NCI-H1417 (cell line): ENCODE measurements at regions not wholly inside any gene's neighbourhood (a gene's known extent, or its start where the extent isn't known, plus 50 kb on each side); places are given as distances from the start of the nearest gene placed in this dataset.
"Not testable (repeated sequence)": the region's sequence is repeated elsewhere in the genome, so short reads cannot be mapped to it uniquely, and the experiment has no call there.

Source experiments
- DNase-seq, 3 experiments: peaks; one replicate each; lab custom pipeline; 2025; lab: John Stamatoyannopoulos, UW

DNA sequence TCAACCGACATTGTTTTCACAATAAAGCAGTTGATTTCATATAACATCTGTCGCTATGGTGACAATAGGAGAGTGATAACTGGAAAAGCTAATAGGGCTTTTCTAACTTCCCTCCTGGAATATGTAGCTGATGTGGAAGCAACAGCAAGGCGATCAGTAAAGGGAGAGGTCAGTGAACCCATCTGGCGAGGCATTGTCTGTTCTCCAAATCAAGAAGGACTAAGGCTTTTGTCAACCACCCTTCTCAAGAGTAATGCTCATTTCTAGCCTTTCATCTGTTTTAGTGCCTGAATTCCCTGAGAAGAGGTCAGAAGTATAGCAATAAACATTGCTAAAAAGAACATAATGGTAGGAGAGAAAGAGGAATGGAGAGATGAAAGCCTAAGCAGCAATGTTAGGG lies 201.3 kb downstream of the AKAP7 start:
- DNase-seq = no peak

DNA sequence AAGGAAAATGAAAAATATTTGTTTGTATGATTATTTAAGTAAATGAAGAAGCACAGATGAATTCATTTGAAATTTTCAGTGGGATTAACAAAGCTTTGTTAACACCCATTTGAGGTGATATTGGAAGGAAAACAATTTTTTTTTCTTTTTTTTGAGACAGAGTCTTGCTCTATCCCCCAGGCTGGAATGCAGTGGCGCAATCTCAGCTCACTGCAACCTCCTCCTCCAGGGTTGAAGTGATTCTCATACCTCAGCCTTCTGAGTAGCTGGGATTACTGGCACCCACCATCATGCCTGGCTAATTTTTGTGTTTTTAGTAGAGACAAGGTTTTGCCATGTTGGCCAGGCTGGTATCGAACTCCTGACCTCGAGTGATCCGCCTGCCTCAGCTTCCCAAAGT lies 211.6 kb downstream of the AKAP7 start:
- not testable (repeated sequence) for DNase-seq

DNA sequence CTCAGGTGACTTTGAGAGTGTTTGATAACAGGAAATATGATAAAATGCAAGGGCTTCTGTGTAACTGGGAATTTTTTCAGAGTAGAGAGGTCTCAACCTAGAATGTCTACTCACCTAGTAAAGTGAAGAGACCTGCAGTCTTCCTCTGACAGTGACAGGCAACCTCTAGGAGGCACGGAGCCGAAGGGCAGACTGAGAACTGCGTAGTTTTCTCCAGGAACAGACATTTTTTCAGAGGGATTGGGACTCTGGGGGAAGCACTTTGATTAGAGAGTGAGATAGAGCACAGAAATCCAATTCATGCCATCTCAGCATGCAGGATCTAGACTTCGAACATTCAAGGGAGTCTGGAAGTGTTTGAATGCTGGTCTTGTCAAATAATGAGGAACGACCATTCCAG lies 213.3 kb downstream of the AKAP7 start:
- no peak for DNase-seq

DNA sequence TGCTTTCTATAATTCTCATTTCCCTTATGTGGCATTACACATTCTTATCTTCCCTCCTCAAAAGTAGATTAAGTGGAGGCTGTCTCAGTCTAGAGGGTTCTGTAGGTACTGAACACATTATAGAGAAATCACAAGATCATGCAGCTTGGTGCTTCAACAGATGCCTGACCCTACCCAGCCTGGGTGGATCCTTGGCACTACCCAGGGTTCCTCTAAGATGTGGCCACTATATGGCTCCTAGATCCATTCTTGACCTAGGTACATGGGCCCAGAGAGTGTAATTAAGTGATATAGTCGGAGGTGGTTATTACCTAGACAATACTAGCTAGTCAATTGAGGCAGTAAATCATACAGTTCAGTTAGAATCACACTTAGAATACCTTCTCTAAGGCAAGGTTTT lies 213.9 kb downstream of the AKAP7 start:
- peak in 1 of 3 experiments; percentile 51 for DNase-seq

DNA sequence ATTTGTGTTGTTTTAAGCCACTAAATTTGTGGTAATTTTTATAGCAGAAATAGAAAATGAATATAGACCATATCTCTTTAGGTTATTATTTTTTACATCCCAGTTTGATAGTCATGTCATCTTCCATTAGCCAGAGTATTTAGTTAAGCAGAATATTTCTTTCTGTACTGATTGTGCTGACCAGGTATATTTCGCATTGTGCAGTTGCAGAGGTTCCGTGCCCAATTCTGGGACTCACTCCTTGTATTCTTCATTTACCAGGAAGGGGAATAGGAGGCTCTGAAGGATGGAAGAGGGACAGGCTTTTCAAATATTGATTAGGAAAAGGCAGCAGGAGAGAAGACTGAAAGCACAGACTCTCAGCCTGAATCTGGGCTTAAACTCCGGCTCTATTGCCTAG lies 217.8 kb downstream of the AKAP7 start:
- no peak for DNase-seq

DNA sequence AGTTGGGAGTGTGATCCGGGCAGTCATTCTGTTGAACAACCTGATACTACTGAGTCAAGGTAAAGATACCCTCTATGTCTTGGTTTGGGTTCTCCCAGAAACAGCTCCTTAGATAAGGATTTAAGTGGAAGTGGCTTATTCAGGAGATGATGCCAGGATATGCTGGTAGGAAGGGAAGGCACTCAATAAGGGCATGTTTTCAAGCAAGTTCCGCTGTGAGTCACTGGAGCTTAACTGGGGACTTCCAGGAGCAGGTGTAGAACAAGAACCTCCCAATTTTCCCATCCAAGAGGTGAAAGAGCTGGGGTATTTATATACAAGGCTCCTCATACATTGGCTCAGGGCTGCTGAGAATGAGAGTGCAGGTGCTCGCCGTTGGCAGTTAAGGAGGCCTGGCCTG lies 218.6 kb downstream of the AKAP7 start:
- no peak for DNase-seq

DNA sequence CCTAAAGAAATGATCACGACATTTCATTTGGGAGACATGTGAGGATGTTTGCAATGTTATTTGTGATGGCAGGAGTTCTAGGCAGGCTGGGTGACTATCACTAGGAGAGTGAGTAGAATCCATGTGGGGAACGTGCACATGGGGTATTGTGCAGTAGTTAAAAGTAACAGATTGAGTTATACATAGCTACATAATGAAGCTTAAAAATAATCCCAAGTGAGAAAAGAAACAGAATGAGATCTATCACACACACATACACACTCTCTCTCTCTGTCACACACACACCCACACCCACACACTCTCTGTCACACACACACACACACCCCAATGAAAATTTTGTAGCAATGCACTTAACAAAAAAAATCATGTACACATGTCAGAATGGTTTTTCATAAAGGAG lies 218.7 kb upstream of the ARG1 start:
- DNase-seq = no peak

DNA sequence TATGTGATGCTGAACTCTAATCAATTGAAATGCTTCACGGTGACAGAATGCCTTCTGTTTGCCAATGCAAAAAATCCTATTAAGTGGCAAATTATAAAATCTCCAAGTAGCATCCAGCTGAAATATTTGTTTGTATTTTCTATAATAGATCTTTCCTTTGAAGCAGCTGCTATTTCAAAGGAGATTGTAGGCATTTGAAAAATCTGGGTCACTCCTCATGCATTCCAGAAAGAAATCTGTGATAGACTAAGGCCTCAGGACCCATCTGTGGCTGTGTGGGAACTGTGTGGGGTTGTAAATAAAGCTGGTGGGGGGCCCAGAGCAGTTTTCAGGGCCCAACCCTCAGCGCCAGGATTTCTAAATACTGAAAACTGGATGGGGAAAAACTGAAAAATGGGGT lies 216.9 kb upstream of the ARG1 start:
- DNase-seq = no peak

DNA sequence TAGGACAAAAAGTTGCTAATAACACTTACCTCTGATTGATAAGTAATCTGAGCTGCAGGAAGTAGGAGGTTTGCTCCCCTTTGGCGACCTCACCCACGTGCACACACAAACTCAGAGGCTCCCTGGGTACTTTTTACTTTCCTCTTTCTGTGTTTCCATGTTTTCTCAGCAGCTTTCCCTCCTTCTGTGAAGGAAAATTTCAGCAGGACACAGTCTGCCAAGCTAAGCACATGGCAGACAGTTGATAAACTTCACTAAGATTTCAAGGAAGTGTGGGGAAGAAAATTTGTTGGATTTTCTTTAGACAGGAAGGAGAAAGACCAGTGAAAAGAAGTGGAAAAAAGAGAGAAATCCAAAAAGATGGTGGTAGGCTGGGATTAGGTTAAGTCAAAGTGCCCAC lies 215.5 kb upstream of the ARG1 start:
- no peak for DNase-seq

DNA sequence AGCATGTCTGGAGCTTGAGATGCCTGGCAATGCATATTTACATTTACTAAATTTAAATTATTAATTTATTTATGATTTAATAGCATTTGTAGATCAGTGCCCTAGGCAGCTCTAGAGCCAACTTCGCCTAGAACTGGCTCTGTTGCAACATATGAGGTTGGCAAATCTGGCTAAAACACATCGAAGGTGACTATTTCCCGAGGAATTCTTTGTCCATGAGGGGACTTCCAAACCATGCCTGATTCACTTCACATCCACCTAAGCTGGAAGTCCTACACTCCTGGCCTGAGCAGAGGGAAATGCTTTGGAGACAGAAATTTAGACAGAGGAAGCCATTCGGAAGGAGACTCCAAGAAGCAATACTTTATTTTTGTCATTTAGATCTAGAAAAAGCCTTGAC lies 211.0 kb upstream of the ARG1 start:
- no peak for DNase-seq

DNA sequence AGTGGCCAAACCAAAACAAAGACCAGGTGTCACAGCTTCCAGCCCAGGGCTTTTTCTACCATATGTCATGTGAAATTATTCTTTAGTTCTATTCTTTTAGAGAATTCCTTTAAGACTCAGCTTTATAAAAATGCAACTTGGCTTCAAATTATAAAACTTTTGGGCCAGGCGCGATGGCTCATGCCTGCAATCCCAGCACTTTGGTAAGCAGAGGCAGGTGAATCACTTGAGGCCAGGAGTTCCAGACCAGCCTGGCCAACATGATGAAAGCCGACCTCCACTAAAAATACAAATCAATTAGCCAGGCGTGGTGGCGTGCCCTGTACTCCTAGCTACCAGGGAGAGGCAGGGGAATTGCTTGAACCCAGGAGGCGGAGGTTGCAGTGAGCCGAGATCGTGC lies 210.3 kb upstream of the ARG1 start:
- no peak for DNase-seq

DNA sequence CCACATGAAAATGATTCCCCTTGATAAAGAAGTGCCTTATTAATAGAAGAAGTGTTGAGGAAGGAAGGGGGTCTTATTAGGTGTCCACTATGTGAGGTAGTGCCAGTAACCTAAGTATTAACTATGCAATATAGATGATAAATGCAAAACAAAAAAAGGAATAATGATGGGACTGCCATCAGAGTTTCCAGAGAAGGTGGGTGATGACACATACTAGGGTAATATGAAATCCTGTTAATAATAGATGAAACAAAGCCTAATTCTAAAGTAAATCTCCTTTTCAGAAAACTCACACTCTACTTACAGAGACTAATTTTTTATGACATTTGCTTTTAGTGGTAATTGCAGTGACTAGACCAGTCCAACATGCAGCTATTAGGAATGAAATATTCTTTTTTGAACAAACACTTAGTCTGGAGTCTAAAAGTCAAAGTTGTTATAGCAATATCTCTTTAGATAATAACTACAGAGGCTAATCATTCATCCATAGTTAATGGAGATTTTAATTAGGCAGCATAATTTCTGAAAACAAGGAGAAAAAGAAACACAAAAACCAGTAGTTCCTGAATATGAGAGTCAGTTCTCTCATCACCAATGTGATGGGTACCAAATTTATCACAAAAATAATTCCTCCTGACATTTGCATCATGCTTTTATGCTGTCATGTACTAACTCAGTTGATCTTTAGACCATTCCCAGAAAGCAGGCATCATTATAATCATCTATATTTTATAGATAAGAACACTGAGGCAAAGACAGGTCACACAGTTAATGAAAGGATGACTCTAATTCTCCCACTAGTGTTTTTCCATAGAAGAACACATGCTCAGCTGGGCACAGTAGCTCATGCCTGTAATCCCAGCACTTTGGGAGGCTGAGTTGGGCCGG lies 208.8 kb upstream of the ARG1 start:
- DNase-seq = no peak

DNA sequence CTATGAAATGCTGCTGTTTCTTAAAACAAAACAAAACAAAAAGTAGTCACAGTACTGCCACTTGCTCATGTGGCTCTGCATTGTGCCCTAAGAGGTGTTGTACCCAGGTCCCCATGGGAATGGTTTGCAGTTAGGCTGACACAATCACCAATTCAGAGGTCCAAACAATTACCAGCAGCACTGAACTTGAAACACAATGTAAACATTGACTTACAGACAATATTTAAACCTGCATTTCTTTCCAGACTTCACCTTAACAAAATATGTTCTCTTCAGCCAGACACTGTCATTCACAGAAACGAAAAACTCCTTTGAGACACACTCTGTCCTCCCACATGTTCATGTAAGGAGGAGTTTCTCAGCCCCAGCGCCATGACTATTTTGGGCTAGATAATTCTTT lies 206.8 kb upstream of the ARG1 start:
- peak in 1 of 3 experiments; percentile 23 for DNase-seq

DNA sequence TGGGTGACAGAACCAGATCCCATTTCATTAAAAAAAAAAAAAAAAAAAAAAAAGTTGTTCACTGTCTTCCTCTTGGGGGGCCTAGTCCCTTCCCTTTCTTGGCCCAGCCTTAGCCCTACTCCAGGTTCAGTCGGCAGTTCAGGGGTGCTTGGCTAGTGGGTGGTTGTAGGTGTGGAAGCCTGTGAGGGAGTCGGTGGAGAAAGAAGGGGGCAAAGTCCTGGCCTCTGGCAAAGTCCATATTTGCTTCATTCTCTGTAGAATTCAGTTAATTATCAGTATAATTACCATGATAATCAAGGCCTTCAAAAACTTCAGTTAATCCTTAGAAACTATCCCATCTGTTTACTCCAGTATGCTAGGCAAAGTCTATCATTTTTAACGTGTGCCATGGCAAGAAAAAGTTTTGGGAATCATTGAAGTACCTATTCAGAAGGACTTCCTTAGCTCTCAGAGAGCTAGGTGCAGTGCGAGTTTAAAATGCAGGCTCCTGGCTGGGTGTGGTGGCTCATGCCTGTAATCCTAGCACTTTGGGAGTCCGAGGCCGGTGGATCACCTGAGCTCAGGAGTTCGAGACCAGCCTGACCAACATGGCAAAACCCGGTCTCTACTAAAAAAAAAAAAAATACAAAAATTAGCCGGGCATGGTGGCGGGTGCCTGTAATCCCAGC lies 205.7 kb upstream of the ARG1 start:
- no peak for DNase-seq

DNA sequence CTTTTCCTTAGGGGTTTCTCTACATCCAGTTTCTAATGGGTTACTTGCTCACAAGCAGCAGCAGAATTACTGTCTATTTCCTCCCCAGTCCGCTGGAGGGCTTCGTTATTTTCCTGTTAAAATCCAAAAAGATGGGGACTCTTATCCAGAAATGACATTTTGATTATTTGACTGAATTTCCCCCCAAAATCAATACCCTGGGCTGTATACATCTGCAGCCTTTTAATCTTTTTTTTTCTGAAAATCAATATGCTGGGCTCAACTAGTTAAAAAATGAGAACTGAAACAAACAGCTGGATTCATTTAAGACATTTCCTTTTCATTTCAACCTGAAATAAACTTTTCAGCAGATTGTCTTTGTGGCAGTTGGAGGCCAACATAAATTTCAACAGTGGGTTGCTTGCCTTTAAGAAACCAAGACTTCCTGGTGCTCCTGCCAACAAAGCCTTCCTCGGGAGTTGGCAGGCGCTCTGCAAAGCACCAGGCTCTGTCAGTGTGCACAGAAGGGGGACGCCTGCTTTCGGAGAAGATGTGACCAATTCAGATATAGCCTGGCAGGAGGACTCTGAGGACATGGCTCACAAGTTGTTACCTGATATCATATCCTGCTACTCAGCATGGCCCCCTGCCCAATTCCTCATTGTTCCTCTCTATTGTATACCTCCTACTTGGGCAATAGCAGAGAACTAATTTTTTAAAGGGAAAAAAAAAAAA lies 204.7 kb upstream of the ARG1 start:
- peak in 2 of 3 experiments; percentile 41 to 74 for DNase-seq

DNA sequence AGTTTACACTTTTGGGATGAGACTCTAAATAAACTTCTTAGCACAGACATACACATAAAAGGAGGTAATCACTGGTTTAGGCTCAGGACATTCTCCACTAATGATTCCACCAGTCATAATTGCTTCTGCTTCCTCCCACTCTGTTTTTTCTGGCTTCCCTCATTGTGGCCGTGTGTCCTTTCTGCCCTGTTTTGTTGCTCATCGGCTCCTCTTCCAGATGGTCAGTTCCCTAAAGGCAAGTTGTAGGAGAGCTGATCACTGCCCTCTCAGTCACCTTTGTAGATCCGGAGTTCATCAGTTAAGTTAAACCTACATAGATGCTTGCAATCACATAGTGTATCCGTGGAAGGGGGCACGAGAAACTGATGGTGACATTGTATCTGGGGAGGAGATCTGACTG lies 200.5 kb upstream of the ARG1 start:
- no peak for DNase-seq

DNA sequence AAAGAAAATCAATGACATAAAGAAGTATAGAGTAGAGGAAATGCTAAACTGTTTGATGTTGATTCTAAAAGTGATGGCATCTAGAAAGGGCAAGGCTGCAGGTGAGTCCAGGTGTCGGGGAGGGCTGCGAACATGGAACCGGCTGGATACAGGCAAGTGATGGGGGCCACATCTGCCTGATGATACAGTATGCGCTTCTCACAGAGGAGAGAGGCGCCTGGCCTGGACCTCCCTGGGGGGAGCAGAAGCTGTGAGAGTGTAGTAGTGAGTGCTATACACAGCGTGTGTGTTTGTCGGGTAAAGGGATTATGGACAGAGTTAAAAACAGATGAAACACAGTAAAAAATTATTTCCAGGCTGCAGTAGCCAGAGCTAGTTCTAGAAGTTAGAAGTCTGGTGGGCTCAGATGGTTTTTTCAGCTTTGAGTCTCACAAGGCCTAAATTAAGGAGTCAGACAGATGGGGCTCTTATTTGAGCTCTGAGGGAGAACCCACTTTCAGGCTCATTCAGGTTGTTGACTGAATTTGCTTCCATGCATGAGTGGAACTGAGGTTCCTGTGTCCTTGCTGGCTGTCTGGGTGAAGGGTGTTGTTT lies 195.8 kb upstream of the ARG1 start:
- no peak for DNase-seq

DNA sequence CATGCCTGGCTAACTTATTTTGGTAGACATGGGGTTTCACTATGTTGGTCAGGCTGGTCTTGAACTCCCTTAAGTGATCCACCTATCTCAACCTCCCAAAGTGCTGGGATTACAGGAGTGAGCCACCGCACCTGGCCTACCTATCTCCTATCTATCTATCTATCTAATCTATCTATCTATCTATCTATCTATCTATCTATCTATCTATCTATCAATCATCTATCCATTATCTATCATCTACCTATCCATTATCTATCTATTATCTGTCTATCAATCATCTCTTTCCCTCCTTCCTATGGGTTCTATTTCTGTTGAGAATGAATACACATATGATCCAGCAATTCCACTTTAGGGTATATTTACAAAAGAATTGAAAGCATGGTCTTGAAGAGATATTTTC lies 194.2 kb upstream of the ARG1 start:
- DNase-seq = no peak

DNA sequence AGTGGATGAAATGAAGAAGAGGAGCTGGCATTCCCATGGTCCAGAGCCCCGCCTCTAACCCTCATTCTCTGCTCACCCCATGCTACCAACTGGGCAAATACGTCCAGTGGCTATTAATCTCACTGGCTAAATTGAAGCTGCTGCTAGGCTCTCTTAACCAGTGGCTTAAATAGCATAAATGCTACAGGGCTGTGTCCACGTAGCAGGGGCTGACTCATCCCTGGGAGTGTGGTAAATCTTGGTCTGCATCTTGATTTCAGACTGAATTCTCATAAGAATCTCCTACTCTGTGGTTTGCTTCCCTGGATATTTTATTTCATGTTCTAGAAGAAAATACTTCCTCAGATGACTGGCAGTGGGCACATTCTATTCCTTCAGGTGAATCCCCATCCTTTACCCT lies 193.1 kb upstream of the ARG1 start:
- DNase-seq = no peak

DNA sequence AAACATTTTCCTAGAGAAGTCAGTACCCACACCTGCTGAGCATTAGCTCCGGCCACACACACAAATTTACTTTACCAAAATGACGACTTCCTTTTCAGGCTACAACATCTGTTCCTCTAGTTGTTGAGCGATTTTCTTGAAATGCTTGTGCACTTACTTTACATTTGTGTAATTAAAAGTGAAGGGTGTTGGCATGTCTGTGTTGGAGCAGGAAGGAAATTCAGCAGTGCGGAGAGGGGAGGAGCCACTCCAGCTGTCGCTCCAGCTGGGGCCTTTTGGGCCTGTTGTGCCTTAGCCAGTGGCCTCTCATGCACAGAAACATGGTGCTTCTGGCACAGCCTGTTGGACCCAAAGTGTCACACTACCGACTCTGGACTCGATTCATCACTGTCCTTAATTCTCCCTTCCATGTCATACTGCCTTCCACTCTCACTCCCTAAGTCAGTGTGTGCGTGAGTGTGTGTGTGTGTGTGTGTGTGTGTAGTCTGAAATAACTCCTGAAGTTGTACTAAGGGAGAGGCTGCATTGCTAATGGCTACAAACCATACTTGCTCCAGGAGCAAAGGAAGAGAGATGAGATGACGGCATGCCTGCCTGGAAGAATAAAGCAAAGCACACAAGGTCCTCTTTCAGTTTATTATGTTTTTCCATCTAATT lies 191.8 kb upstream of the ARG1 start:
- DNase-seq = no peak

DNA sequence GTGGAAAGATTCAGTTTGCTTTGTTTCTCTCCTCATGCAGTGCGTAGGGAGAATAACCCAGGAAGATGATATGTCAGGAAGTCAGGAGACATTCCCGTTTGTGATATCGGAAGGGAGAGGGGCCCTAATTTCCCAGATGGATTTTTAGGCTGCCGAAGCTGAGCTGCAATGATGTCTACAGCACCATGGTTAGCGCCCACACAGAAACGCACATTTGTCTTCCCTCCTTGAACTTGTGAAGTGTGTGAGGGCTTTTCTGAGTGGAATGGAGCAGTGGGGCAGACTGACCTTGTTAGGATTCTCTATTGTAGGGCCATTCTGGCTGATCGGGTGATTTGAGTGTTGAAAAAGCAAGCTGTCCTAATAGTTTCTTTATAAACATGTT lies 191.3 kb upstream of the ARG1 start:
- DNase-seq = no peak

DNA sequence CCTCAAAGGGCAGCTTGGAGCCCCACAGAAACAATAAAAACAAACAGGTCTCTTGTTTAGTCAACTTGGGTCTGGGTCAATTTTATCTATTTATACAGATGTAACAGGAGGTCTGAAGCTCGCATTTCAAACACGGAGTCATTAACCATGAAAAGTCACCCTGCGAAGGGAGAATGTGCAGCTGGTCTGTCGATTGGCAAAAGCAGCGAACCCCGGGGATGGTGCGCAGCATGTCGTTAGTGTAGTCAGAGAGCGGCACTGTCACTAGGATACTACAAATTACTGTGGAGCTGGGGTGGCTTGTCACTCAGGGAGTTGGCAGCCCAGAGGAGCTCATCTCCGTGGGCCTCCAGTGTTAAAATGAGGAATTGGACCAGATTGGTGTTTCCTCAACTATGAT lies 190.4 kb upstream of the ARG1 start:
- DNase-seq = peak in 2 of 3 experiments; percentile 50 to 69
